ENCODE measurements at regions not wholly inside any gene's neighbourhood (a gene's known extent, or its start where the extent isn't known, plus 50 kb on each side); places are given as distances from the start of the nearest gene placed in this dataset.

GRCh38 chr10:62453274-62453673 lies 79.1 kb downstream of the ZNF365 start:
- no peak for DNase-seq

GRCh38 chr10:62454687-62455397 lies 80.7 kb downstream of the ZNF365 start:
- DNase-seq, result no peak

- peak; percentile 17 for DNase-seq
Measured at GRCh38 chr10:62456611-62457101, 82.5 kb downstream of the ZNF365 start.

- no peak for DNase-seq
Measured at GRCh38 chr10:62457196-62457595, 83.0 kb downstream of the ZNF365 start.

- no peak for DNase-seq
Measured at GRCh38 chr10:62457598-62457997, 83.4 kb downstream of the ZNF365 start.

- DNase-seq, result peak; percentile 94
Measured at GRCh38 chr10:62459072-62459471, 84.9 kb downstream of the ZNF365 start.

GRCh38 chr10:62459500-62459899 lies 85.3 kb downstream of the ZNF365 start:
- no peak for DNase-seq

GRCh38 chr10:62460393-62460792 lies 86.2 kb downstream of the ZNF365 start:
- DNase-seq, result no peak

- DNase-seq, result no peak
Measured at GRCh38 chr10:62461120-62461519, 87.0 kb downstream of the ZNF365 start.

- no peak for DNase-seq
Measured at GRCh38 chr10:62462461-62462860, 88.3 kb downstream of the ZNF365 start.

- no peak for DNase-seq
Measured at GRCh38 chr10:62463364-62463763, 89.2 kb downstream of the ZNF365 start.

GRCh38 chr10:62464308-62464707 lies 90.1 kb downstream of the ZNF365 start:
- no peak for DNase-seq

GRCh38 chr10:62466590-62466989 lies 92.4 kb downstream of the ZNF365 start:
- DNase-seq, result no peak

GRCh38 chr10:62467527-62467926 lies 93.4 kb downstream of the ZNF365 start:
- no peak for DNase-seq

GRCh38 chr10:62471711-62472110 lies 97.5 kb downstream of the ZNF365 start:
- DNase-seq, result no peak

GRCh38 chr10:62473241-62473640 lies 99.1 kb downstream of the ZNF365 start:
- no peak for DNase-seq

- DNase-seq, result no peak
Measured at GRCh38 chr10:62475551-62475950, 101.4 kb downstream of the ZNF365 start.

GRCh38 chr10:62479523-62479922 lies 105.4 kb downstream of the ZNF365 start:
- no peak for DNase-seq

GRCh38 chr10:62480196-62480595 lies 106.0 kb downstream of the ZNF365 start:
- DNase-seq, result no peak

GRCh38 chr10:62482581-62482980 lies 108.4 kb downstream of the ZNF365 start:
- no peak for DNase-seq

GRCh38 chr10:62491597-62491996 lies 117.4 kb downstream of the ZNF365 start:
- no peak for DNase-seq

GRCh38 chr10:62492012-62492869 lies 118.1 kb downstream of the ZNF365 start:
- no peak for DNase-seq

- DNase-seq, result no peak
Measured at GRCh38 chr10:62492870-62493180, 118.7 kb downstream of the ZNF365 start.

GRCh38 chr10:62496925-62497324 lies 122.8 kb downstream of the ZNF365 start:
- DNase-seq, result no peak
